RWPE1 (cell line): ENCODE measurements at regions not wholly inside any gene's neighbourhood (a gene's known extent, or its start where the extent isn't known, plus 50 kb on each side); places are given as distances from the start of the nearest gene placed in this dataset.
"Not testable (repeated sequence)": the region's sequence is repeated elsewhere in the genome, so short reads cannot be mapped to it uniquely, and the experiment has no call there.

Experiments
- CTCF ChIA-PET: fragments of 350-600 bp; sonication (Branson Sonifier 250); formaldehyde crosslinking; extraction: SDS; loops from one replicate; lab custom pipeline; 2021; lab: Yijun Ruan, JAX
- POLR2A ChIA-PET: fragments of 400-600 bp; formaldehyde crosslinking; extraction: SDS; loops from one replicate; lab custom pipeline; 2020; ENCODE audit warnings: antibody characterized with exemption; ENCODE audit not compliant: low non-redundant PET; lab: Yijun Ruan, JAX
- DNase-seq: peaks from one replicate; pipeline ENCODE4 v3.0.0; 2012; ENCODE audit warnings: low spot score
- H3K27ac ChIP-seq: fragments of 450-650 bp; 2 replicates; pipeline ENCODE4 v1.5.1; 2017
- TF ChIP-seq, protein P1 (sequence below): fragments of 450-650 bp; conservative IDR thresholded peaks from 2 replicates; pipeline ENCODE4 v1.5.1; 2017; ENCODE audit warnings: low read depth, mild to moderate bottlenecking

DNA sequence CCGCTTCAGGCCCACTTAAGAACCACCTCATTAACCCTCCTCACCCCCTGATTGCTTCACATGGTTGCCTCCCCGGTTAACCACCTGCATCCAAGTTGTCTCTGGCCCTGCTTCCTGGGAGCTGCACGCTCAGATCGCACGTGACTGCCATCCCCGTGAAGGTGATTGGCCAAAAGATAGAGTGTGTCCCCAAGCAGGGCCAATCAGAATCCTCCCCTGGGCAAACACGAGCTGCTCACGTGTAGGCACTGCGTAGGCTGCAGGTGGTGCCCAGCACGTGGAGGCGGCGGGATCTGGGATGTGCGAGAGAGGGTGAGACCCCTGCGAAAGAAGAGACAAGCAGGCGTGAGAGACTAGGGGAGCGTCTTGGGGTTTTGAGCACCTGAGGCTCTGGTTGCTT, 111.8 kb upstream of the CRHR1 start:
- ChIA-PET CTCF (interaction anchor here (0.9 to 1.2 kb wide), 2 partner anchors 32 to 159 kb away, joined by 3 read pairs; no protein-coding TSS in a partner anchor), POLR2A (interaction anchor here (0.6 kb wide), 1 partner anchor 9 kb away, joined by 3 read pairs; no protein-coding TSS in a partner anchor)
- H3K27ac ChIP-seq, result no peak overlapping the region
- no peak for DNase-seq
- TF ChIP-seq, protein P1, sequence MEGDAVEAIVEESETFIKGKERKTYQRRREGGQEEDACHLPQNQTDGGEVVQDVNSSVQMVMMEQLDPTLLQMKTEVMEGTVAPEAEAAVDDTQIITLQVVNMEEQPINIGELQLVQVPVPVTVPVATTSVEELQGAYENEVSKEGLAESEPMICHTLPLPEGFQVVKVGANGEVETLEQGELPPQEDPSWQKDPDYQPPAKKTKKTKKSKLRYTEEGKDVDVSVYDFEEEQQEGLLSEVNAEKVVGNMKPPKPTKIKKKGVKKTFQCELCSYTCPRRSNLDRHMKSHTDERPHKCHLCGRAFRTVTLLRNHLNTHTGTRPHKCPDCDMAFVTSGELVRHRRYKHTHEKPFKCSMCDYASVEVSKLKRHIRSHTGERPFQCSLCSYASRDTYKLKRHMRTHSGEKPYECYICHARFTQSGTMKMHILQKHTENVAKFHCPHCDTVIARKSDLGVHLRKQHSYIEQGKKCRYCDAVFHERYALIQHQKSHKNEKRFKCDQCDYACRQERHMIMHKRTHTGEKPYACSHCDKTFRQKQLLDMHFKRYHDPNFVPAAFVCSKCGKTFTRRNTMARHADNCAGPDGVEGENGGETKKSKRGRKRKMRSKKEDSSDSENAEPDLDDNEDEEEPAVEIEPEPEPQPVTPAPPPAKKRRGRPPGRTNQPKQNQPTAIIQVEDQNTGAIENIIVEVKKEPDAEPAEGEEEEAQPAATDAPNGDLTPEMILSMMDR, result no peak

DNA sequence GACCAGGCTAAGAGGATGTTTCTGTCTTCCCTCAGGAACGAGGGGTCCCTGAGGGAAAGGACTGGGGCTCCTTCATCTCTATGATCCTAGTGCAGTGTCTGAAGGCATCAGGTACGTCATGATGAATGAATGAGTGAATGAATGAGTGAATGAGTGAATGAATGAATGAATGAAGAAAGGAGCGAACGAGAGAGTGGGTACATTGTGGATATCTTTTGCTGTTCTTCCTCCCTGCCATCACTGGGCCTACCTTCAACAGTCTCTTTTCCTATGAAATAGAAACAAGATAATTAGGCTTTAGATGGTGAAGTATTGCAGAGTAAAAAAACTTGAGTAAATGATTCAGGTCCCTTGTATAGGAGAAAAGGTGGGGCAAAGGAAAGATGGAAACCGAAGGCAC, 111.3 kb upstream of the CRHR1 start:
- no peak overlapping the region for H3K27ac ChIP-seq
- ChIA-PET CTCF (interaction anchor here (0.7 to 1.2 kb wide), 3 partner anchors 33 to 159 kb away, joined by 3 to 8 read pairs (median 3); no protein-coding TSS in a partner anchor), POLR2A (no interaction called here)
- DNase-seq, result no peak
- TF ChIP-seq, protein P1, result no peak

DNA sequence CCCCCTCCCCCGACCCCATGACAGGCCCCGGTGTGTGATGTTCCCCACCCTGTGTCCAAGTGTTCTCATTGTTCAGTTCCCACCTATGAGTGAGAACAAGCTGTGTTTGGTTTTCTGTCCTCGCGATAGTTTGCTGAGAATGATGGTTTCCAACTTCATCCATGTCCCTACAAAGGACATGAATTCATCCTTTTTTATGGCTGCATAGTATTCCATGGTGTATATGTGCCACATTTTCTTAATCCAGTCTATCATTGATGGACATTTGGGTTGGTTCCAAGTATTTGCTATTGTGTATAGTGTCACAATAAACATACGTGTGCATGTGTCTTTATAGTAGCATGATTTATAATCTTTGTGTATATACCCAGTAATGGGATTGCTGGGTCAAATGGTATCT, 110.4 kb upstream of the CRHR1 start:
- POLR2A ChIA-PET, H3K27ac ChIP-seq, DNase-seq, CTCF ChIA-PET: not testable (repeated sequence)

- TF ChIP-seq, protein P1, result no peak
- no peak for DNase-seq
- CTCF ChIA-PET, result no interaction called here
- H3K27ac ChIP-seq, result no peak overlapping the region
- POLR2A ChIA-PET, result no interaction called here
Observed at GRCh38 chr17:45675012-45675411, 109.1 kb upstream of the CRHR1 start.

GRCh38 chr17:45675892-45676291, 108.2 kb upstream of the CRHR1 start:
- TF ChIP-seq, protein P1, result no peak
- H3K27ac ChIP-seq, result no peak overlapping the region
- no peak for DNase-seq
- POLR2A ChIA-PET, result no interaction called here
- CTCF ChIA-PET, result interaction anchor here (0.8 kb wide), 1 partner anchor 280 kb away, joined by 4 read pairs; no protein-coding TSS in a partner anchor

DNA sequence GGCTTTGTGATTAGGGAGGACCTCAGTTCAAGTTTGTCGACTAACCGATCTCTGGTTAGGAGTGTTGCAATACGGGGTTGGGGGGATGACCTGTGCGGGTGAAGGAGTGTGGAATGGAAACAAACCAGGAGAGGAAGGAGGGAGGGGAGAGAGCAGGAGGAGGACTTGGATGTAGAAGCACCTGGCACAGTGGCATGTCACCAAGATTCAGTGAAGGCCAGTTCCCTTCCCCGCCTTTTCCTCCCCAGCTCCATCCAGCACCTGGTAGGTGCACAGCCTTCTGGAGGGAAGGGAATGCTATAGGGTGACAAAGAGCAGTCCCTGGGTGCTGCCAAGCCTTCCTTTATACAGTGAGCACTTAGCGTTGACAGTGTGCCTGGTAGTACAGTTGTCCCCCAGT, 107.4 kb upstream of the CRHR1 start:
- TF ChIP-seq, protein P1, result no peak
- ChIA-PET POLR2A (no interaction called here), CTCF (interaction anchor here (0.8 kb wide), 1 partner anchor 281 kb away, joined by 4 read pairs; no protein-coding TSS in a partner anchor)
- DNase-seq, result no peak
- H3K27ac ChIP-seq, result no peak overlapping the region

- no peak for DNase-seq
- TF ChIP-seq, protein P1, result no peak
- CTCF ChIA-PET, result no interaction called here
- POLR2A ChIA-PET, result no interaction called here
- no peak overlapping the region for H3K27ac ChIP-seq
Observed at GRCh38 chr17:45677770-45678169, 106.3 kb upstream of the CRHR1 start.
